Astrocyte of the cerebellum (primary cell): ENCODE measurements at regions not wholly inside any gene's neighbourhood (a gene's known extent, or its start where the extent isn't known, plus 50 kb on each side); places are given as distances from the start of the nearest gene placed in this dataset.
A peak's percentile ranks its signal among the peaks of the same experiment; 100 is the strongest.

Source experiments
- DNase-seq: peaks from one replicate; pipeline ENCODE4 v3.0.0-alpha.2; 2011; ENCODE audit warnings: low read depth
- H3K4me3 ChIP-seq: 2 replicates; pipeline ENCODE4 v1.5.1; 2011; ENCODE audit warnings: mild to moderate bottlenecking, low read depth, low read length, moderate library complexity
- in situ Hi-C: cut with HindIII; loops from 2 replicates; pipeline ENCODE4 v1.10.0; 2017; ENCODE audit warnings: low sequenced_read_pairs
- TF ChIP-seq, protein P1 (sequence below): IDR thresholded peaks from 2 replicates; pipeline ENCODE4 v1.5.1; 2012; ENCODE audit warnings: low read length, low read depth, moderate library complexity, mild to moderate bottlenecking; ENCODE audit errors: missing control alignments

DNA sequence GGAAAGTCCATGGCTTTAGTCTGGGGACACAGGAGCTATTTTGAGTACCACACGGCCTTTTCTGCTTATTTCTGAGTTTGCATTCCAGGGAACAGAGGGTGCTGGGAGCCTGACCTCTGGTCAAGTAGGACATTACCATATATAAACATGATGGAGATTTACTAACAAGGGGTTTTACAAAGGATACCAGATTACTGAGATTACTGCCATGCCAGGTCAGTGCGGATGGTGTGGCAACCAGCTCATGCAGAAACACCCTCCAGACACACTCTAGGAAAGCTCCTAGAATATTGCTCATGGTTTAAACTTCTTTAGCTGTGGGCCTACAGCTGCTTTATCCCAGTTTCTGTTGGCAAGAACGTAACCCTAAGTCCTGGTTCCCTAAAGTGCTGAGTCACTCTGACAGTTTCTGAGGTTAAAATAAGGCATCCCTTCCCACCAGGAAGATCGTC lies 54.3 kb upstream of the AGTR1 start:
- no peak overlapping the region for H3K4me3 ChIP-seq
- peak; percentile 49 for DNase-seq
- in situ Hi-C loops = no loop called here
- TF ChIP-seq, protein P1, sequence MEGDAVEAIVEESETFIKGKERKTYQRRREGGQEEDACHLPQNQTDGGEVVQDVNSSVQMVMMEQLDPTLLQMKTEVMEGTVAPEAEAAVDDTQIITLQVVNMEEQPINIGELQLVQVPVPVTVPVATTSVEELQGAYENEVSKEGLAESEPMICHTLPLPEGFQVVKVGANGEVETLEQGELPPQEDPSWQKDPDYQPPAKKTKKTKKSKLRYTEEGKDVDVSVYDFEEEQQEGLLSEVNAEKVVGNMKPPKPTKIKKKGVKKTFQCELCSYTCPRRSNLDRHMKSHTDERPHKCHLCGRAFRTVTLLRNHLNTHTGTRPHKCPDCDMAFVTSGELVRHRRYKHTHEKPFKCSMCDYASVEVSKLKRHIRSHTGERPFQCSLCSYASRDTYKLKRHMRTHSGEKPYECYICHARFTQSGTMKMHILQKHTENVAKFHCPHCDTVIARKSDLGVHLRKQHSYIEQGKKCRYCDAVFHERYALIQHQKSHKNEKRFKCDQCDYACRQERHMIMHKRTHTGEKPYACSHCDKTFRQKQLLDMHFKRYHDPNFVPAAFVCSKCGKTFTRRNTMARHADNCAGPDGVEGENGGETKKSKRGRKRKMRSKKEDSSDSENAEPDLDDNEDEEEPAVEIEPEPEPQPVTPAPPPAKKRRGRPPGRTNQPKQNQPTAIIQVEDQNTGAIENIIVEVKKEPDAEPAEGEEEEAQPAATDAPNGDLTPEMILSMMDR = no peak

DNA sequence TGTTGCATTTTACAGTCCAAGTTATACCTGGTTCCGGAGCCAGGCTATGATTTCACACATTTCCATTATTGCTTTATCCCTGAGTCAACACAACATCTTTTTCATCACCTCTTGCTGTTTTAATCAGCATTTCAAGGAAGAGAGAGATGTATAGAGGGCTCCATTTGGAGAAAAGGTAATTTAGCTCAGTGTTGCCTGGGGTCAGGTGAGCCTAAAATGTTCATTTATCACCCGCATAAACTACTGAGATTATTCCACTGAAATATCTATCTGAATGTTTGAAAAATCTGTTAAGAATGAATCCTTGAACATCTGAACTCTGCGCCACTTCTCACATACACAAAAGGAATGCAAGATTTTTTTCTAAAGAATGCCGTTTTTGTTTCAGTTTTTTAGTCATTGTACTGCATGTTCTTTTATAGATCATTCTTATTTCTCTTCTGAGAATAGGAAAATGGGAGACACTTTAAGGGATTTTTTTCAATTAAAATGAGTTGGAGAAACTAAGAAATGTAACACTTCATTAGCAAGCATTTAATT lies 51.5 kb upstream of the AGTR1 start:
- in situ Hi-C loops = no loop called here
- no peak for DNase-seq
- H3K4me3 ChIP-seq = no peak overlapping the region
- TF ChIP-seq, protein P1 = no peak
